K562 (cell line): ENCODE measurements at regions not wholly inside any gene's neighbourhood (a gene's known extent, or its start where the extent isn't known, plus 50 kb on each side); places are given as distances from the start of the nearest gene placed in this dataset.

Source experiments
- ATAC-seq: fragments of 200-7000 bp; cut with Tn5 transposase; 3 replicates; pipeline ENCODE4 v1.9.1; 2020; ENCODE audit warnings: moderate library complexity
- BruUV-seq: library from RNA; stranded (reverse); fragments of 400-500 nt; replicated peaks from 2 replicates; lab custom pipeline; 2021; lab: Mats Ljungman, UMichigan
- CTCF ChIA-PET: fragments of 300-600 bp; formaldehyde crosslinking; extraction: SDS; loops from one replicate; lab custom pipeline; 2021; ENCODE audit warnings: low intra/inter-chr PET ratio; lab: Yijun Ruan, JAX
- POLR2A ChIA-PET: fragments of 300-600, 350-650 bp; sonication (Branson Sonifier 250); formaldehyde crosslinking; extraction: SDS; loops from one replicate; lab custom pipeline; 2021; ENCODE audit warnings: antibody characterized with exemption, inconsistent platforms; lab: Yijun Ruan, JAX
- DNase-seq, 4 experiments: peaks; one replicate each; pipeline versions ENCODE4 v3.0.0 to v3.0.0-alpha.2; 2011 to 2018; ENCODE audit warnings: low spot score in 3 of 4, mixed read lengths in 3 of 4; ENCODE audit errors: extremely low read depth in 1 of 4
- FAIRE-seq: peaks from 2 replicates; lab custom pipeline; 2011; peaks lifted over from hg19 to GRCh38; lab: Jason Lieb, UNC
- H2AFZ ChIP-seq: 2 replicates; pipeline ENCODE4 v1.6.0; 2011; ENCODE audit warnings: low read depth, low read length, control low read depth, inconsistent platforms
- H3K27ac ChIP-seq: fragments of 200-600 bp; 3 replicates; pipeline ENCODE4 v1.8.0; 2011; ENCODE audit warnings: low read depth, mild to moderate bottlenecking, control low read depth, inconsistent platforms, low read length, moderate library complexity, mixed read lengths; ENCODE audit errors: extremely low read depth
- H3K27me3 ChIP-seq, 2 experiments: fragments of 300-600 bp in 1 of 2; 2 replicates in 1 of 2; 3 replicates in 1 of 2; pipeline versions ENCODE4 v1.6.0 to v1.8.0; 2011; ENCODE audit warnings: inconsistent platforms in 2 of 2, low read length in 2 of 2, mild to moderate bottlenecking in 1 of 2, mixed read lengths in 1 of 2, moderate library complexity in 1 of 2; ENCODE audit not compliant: control insufficient read depth in 2 of 2, insufficient read depth in 2 of 2
- H3K36me3 ChIP-seq: fragments of 300-600 bp; 3 replicates; pipeline ENCODE4 v1.8.0; 2011; ENCODE audit warnings: mild to moderate bottlenecking, low read length, inconsistent platforms; ENCODE audit not compliant: control insufficient read depth, insufficient read depth
- H3K4me1 ChIP-seq, 2 experiments: fragments of 200-600 bp in 1 of 2; replicated peaks in 1 of 2; 2 replicates in 1 of 2; 3 replicates in 1 of 2; pipeline versions ENCODE4 v1.5.1 to v1.8.0; 2011; ENCODE audit warnings: inconsistent platforms in 2 of 2, low read length in 2 of 2, mild to moderate bottlenecking in 1 of 2, mixed read lengths in 1 of 2, moderate library complexity in 1 of 2; ENCODE audit not compliant: control insufficient read depth in 2 of 2, insufficient read depth in 2 of 2
- H3K4me2 ChIP-seq: 2 replicates; pipeline ENCODE4 v1.6.1; 2011; ENCODE audit warnings: low read length, control low read depth, inconsistent platforms, mixed read lengths; ENCODE audit not compliant: insufficient read depth
- H3K4me3 ChIP-seq: fragments of 200-600 bp; sonication (generic), shearing (Covaris generic); 2 replicates; pipeline ENCODE4 v1.5.1; 2016; ENCODE audit warnings: control low read depth, inconsistent platforms
- H3K79me2 ChIP-seq: fragments of 200-600 bp; 3 replicates; pipeline ENCODE4 v1.8.0; 2011; ENCODE audit warnings: low read length, inconsistent platforms; ENCODE audit not compliant: control insufficient read depth, insufficient read depth
- H3K9ac ChIP-seq, 2 experiments: 2 replicates each; pipeline versions ENCODE4 v1.6.0 to v1.6.1; 2011; ENCODE audit warnings: low read depth in 2 of 2, low read length in 2 of 2, control low read depth in 1 of 2, inconsistent platforms in 1 of 2, mild to moderate bottlenecking in 1 of 2, mixed read lengths in 1 of 2; ENCODE audit not compliant: insufficient read depth in 1 of 2
- H3K9me1 ChIP-seq: one replicate; pipeline ENCODE4 v1.6.0; 2011; ENCODE audit warnings: inconsistent platforms, mild to moderate bottlenecking, low read length, moderate library complexity; ENCODE audit not compliant: control insufficient read depth, insufficient read depth
- H3K9me3 ChIP-seq: replicated peaks from 2 replicates; pipeline ENCODE4 v1.5.1; 2011; ENCODE audit warnings: low read depth, low read length, inconsistent platforms; ENCODE audit not compliant: control insufficient read depth, insufficient read depth
- H4K20me1 ChIP-seq: replicated peaks from 2 replicates; pipeline ENCODE4 v1.6.1; 2011; ENCODE audit warnings: low read length, inconsistent platforms, mixed read lengths; ENCODE audit not compliant: control insufficient read depth, insufficient read depth
- GTF2F1 ChIP-seq: IDR thresholded peaks from 2 replicates; pipeline ENCODE4 v1.6.1; 2011; ENCODE audit warnings: low read depth, low read length, improper control_type of control experiment
- MAX ChIP-seq: sonication (generic); formaldehyde crosslinking; IDR thresholded peaks from 2 replicates; pipeline ENCODE4 v1.9.0; 2022; ENCODE audit warnings: mild to moderate bottlenecking, missing genetic modification reagents
- TCF7 ChIP-seq: sonication (generic); IDR thresholded peaks from 2 replicates; pipeline ENCODE4 v1.6.1; 2016; ENCODE audit warnings: antibody characterized with exemption, borderline replicate concordance
- WGBS: fragments of 100-300 bp; shearing (Covaris generic); methylation state at CpG from one replicate; pipeline ENCODE4 v1.1.6; 2016; ENCODE audit warnings: low coverage, mixed read lengths; ENCODE audit not compliant: insufficient coverage; ENCODE audit errors: missing lambda C conversion rate; 5-methylcytosine and 5-hydroxymethylcytosine counted together
- in situ Hi-C: fragments of 300-500 bp; cut with MboI; formaldehyde crosslinking; loops from 4 replicates; pipeline ENCODE4 v1.15.0; 2018; ENCODE audit warnings: inconsistent platforms, mixed read lengths
- intact Hi-C: fragments of 100-400 bp; cut with micrococcal nuclease; formaldehyde crosslinking; loops from 2 replicates; pipeline ENCODE4 v1.14.2; 2022

GRCh38 chr2:42980764-42981416 lies 188.5 kb upstream of the HAAO start (continued):
- no peak for TF ChIP-seq TCF7

- Histone ChIP-seq H3K79me2 (no peaks in the 10 kb centered on the region), H3K9me3 (no peaks in the 10 kb centered on the region), H3K36me3 (no peaks in the 10 kb centered on the region), H3K4me2 (no peak overlapping the region), H3K9ac (peak overlapping the region in 1 of 2 experiments; percentile 52; a peak in 1 of 4 replicates), H3K9me1 (no peaks in the 10 kb centered on the region), H3K27ac (no peak overlapping the region), H3K4me3 (no peak overlapping the region), H3K27me3 (no peaks in the 10 kb centered on the region), H2AFZ (no peak overlapping the region), H3K4me1 (peaks cover 0 to 24% of the 10 kb centered on the region in 2 experiments; a peak in 4 of 5 replicates), H4K20me1 (no peaks in the 10 kb centered on the region)
- peak; percentile 29; the same call in 1 of the 2 replicates for TF ChIP-seq MAX (CRISPR knock-in tag)
- TF ChIP-seq GTF2F1: no peak
- FAIRE-seq (no peak), ATAC-seq (no peak), DNase-seq (no peak)
- ChIA-PET POLR2A (no interaction called here), CTCF (interaction anchor here (0.6 kb wide), 1 partner anchor 144 kb away, joined by 3 read pairs; no protein-coding TSS in a partner anchor)
- intact Hi-C loops (loop anchor here (5.0 to 10.0 kb wide), 3 partner anchors 127 to 505 kb away; partner anchors contain the start of gene ZFP36L2), in situ Hi-C loops (loop anchor here (5.0 to 10.0 kb wide), 2 partner anchors 42 to 255 kb away; no protein-coding TSS in a partner anchor)
- 57% methylated on average over 15 of the region's 16 CpGs for WGBS
- BruUV-seq: no TSS peak
Measured at GRCh38 chr2:42979870-42980763, 187.7 kb upstream of the HAAO start.
